Neural cell (in vitro differentiated cells): ENCODE measurements at regions not wholly inside any gene's neighbourhood (a gene's known extent, or its start where the extent isn't known, plus 50 kb on each side); places are given as distances from the start of the nearest gene placed in this dataset.

Source experiments
- CTCF ChIP-seq: fragments of 450-650 bp; IDR thresholded peaks from 2 replicates; pipeline ENCODE4 v1.5.1; 2014; ENCODE audit warnings: antibody characterized with exemption, mild to moderate bottlenecking, moderate library complexity; ENCODE audit not compliant: poor library complexity, severe bottlenecking
- EP300 ChIP-seq: fragments of 450-650 bp; conservative IDR thresholded peaks from 2 replicates; pipeline ENCODE4 v1.6.1; 2014; ENCODE audit warnings: antibody characterized with exemption, mild to moderate bottlenecking, moderate library complexity; ENCODE audit not compliant: poor library complexity, severe bottlenecking

DNA sequence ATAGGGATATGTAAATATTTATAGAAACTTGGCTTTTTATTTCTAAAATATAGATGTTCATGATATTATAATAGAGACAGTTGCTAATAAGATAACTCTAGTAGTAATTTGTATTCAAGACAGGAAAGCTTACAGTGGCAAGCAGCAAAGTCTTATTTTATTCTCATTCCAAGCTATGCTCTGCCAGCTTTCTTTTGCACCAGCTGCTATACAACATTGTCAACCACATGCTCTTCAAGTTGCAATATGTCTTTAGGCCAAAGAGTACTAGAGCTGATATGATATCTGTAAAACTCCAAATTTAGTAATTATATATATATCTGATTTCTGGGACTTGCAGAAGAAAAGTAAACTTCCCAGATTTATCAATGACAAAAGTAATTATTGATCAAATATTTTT is 350.1 kb downstream of the HGF start:
- TF ChIP-seq CTCF: no peak
- no peak for TF ChIP-seq EP300
